ENCODE measurements at regions not wholly inside any gene's neighbourhood (a gene's known extent, or its start where the extent isn't known, plus 50 kb on each side); places are given as distances from the start of the nearest gene placed in this dataset.

GRCh38 chr16:14353340-14353739, 276.7 kb downstream of the PARN start:
- Histone ChIP-seq H3K27ac (no peak overlapping the region), H3K36me3 (no peaks in the 10 kb centered on the region), H3K4me1 (no peaks in the 10 kb centered on the region), H3K4me3 (no peak overlapping the region), H3K9me3 (no peaks in the 10 kb centered on the region), H3K27me3 (no peaks in the 10 kb centered on the region)
- WGBS, 2 donors (ENCODE audit: low coverage in 1 of 2), result 40 to 80% methylated on average over 1 to 5 of the region's 6 CpGs
- intact Hi-C loops (cut with DNase I; ENCODE audit: low total_unique reads), result no loop called here
- no peak for TF ChIP-seq POLR2A (IDR thresholded peaks at IDR 0.05)
- TF ChIP-seq CTCF (IDR thresholded peaks at IDR 0.05), result no peak
- no peak for TF ChIP-seq EP300 (IDR thresholded peaks at IDR 0.05; ENCODE audit: low read depth)
- no peak for TF ChIP-seq POLR2AphosphoS5 (IDR thresholded peaks at IDR 0.05)
- in situ Hi-C loops (cut with MboI; ENCODE audit: low pct_ligation_motif_present in 1 of 4, low pct_unique_long_range_greater_than_20kb in 1 of 4, low sequenced_read_pairs in 3 of 4), result no loop called here
- DNase-seq, result no peak

- intact Hi-C loops (cut with DNase I; ENCODE audit: low total_unique reads) (no loop called here), in situ Hi-C loops (cut with MboI; ENCODE audit: low pct_ligation_motif_present in 1 of 4, low pct_unique_long_range_greater_than_20kb in 1 of 4, low sequenced_read_pairs in 3 of 4) (no loop called here)
- DNase-seq, result no peak
- H3K9me3 ChIP-seq, result no peaks in the 10 kb centered on the region
- WGBS, 2 donors (ENCODE audit: low coverage in 1 of 2), result 83 to 94% methylated on average over 1 to 6 of the region's 6 CpGs
- no peak for TF ChIP-seq CTCF (IDR thresholded peaks at IDR 0.05)
- no peak for TF ChIP-seq POLR2AphosphoS5 (IDR thresholded peaks at IDR 0.05)
- TF ChIP-seq POLR2A (IDR thresholded peaks at IDR 0.05), result no peak
- no peak for TF ChIP-seq EP300 (IDR thresholded peaks at IDR 0.05; ENCODE audit: low read depth)
- no peaks in the 10 kb centered on the region for H3K36me3 ChIP-seq
- H3K4me1 ChIP-seq, result no peaks in the 10 kb centered on the region
- H3K27me3 ChIP-seq, result no peaks in the 10 kb centered on the region
- H3K27ac ChIP-seq, result no peak overlapping the region
- no peak overlapping the region for H3K4me3 ChIP-seq
Measured at GRCh38 chr16:14351647-14352046, 278.4 kb downstream of the PARN start.

- 0 to 57% methylated on average over 1 to 8 of the region's 8 CpGs for WGBS, 2 donors (ENCODE audit: low coverage in 1 of 2)
- intact Hi-C loops (cut with DNase I; ENCODE audit: low total_unique reads), result loop anchor here (1.0 kb wide), 1 partner anchor 27 kb away; no protein-coding TSS in a partner anchor
- in situ Hi-C loops (cut with MboI; ENCODE audit: low pct_ligation_motif_present in 1 of 4, low pct_unique_long_range_greater_than_20kb in 1 of 4, low sequenced_read_pairs in 3 of 4), result no loop called here
- DNase-seq, result no peak
- H3K9me3 ChIP-seq, result no peaks in the 10 kb centered on the region
- H3K27ac ChIP-seq, result no peak overlapping the region
- H3K36me3 ChIP-seq, result no peaks in the 10 kb centered on the region
- TF ChIP-seq EP300 (IDR thresholded peaks at IDR 0.05; ENCODE audit: low read depth), result no peak
- no peak for TF ChIP-seq POLR2AphosphoS5 (IDR thresholded peaks at IDR 0.05)
- no peak for TF ChIP-seq POLR2A (IDR thresholded peaks at IDR 0.05)
- no peak for TF ChIP-seq CTCF (IDR thresholded peaks at IDR 0.05)
- H3K4me3 ChIP-seq, result no peak overlapping the region
- H3K27me3 ChIP-seq, result no peaks in the 10 kb centered on the region
- no peaks in the 10 kb centered on the region for H3K4me1 ChIP-seq
Measured at GRCh38 chr16:14350626-14351025, 279.4 kb downstream of the PARN start.

GRCh38 chr16:14350081-14350480, 279.0 kb downstream of the MRTFB start:
- in situ Hi-C loops (cut with MboI; ENCODE audit: low pct_ligation_motif_present in 1 of 4, low pct_unique_long_range_greater_than_20kb in 1 of 4, low sequenced_read_pairs in 3 of 4) (no loop called here), intact Hi-C loops (cut with DNase I; ENCODE audit: low total_unique reads) (loop anchor here (1.0 kb wide), 1 partner anchor 27 kb away; no protein-coding TSS in a partner anchor)
- TF ChIP-seq EP300 (IDR thresholded peaks at IDR 0.05; ENCODE audit: low read depth) (no peak), POLR2A (IDR thresholded peaks at IDR 0.05) (no peak), CTCF (IDR thresholded peaks at IDR 0.05) (no peak), POLR2AphosphoS5 (IDR thresholded peaks at IDR 0.05) (no peak)
- H3K4me1 ChIP-seq, result no peaks in the 10 kb centered on the region
- whole genome bisulfite sequencing, 2 donors (ENCODE audit: low coverage in 1 of 2), result 76 to 100% methylated on average over 1 to 8 of the region's 8 CpGs
- no peaks in the 10 kb centered on the region for H3K36me3 ChIP-seq
- no peak overlapping the region for H3K4me3 ChIP-seq
- no peak for DNase-seq
- H3K27ac ChIP-seq, result no peak overlapping the region
- H3K9me3 ChIP-seq, result no peaks in the 10 kb centered on the region
- H3K27me3 ChIP-seq, result no peaks in the 10 kb centered on the region

Measured in transverse colon (tissue), 4 donors.